GM21515 (cell line): ENCODE measurements at regions not wholly inside any gene's neighbourhood (a gene's known extent, or its start where the extent isn't known, plus 50 kb on each side); places are given as distances from the start of the nearest gene placed in this dataset.
"Not testable (repeated sequence)": the region's sequence is repeated elsewhere in the genome, so short reads cannot be mapped to it uniquely, and the experiment has no call there.

ENCODE experiments used
- ATAC-seq: cut with Tn5 transposase; IDR thresholded peaks from one replicate; pipeline ENCODE4 v1.9.1; 2021; ENCODE audit not compliant: unreplicated experiment

DNA sequence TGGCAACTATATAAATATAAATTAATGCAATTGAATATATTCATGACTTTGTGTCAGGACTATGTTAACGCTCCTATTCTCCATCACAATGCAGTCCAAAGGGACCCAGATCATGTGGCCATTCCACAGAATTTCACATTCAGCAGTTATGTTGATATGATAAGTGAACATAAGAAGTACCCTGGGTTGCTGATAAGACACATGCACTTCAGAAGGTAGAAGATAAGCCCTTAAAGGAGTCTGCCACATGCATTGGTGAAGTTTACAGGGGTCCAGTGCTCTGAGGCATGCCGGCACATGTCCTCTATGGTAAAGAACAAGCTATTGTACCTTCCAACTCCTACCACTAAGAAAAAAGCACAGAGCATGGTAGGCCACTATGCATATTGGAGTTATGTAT, 76.4 kb downstream of the PHAX start:
- ATAC-seq = no peak

- peak; percentile 84 for ATAC-seq
These were observed 79.6 kb downstream of the PHAX start for GRCh38 chr5:126680191-126680817.

DNA sequence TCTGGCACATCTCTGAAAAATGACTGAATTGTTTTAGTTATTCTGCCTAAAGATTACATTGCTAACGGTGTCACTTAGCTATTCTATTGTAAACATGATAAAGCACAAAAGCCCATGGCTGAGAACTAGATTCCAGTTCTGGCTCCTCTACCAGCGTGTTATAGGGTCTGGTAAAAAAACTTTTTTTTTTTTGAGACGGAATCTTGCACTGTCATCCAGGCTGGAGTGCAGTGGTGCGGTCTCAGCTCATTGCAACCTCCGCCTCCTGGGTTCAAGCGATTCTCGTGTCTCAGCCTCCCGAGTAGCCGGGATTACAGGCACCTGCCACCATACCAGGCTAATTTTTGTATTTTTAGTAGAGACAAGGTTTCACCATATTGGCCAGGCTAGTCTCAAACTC, 80.6 kb downstream of the PHAX start:
- not testable (repeated sequence) for ATAC-seq

DNA sequence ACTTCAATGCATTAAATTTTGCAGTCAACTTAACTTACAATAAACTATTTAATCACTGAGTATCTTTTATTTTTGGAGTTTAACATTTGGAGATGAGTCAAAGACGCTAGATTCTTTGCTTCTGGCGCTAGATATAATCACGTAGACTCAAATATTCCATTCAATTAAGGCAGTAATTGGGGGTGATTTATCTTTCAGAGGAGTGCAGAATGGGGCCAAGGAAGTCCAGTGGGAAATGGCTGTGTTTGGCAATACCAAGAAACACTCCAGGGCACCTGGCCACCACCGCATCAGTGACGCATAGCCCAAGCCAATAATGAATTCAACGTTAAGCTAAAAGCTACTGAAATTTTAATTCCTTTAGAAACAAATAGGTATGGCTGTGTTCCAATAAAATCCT, 81.2 kb downstream of the PHAX start:
- no peak for ATAC-seq

DNA sequence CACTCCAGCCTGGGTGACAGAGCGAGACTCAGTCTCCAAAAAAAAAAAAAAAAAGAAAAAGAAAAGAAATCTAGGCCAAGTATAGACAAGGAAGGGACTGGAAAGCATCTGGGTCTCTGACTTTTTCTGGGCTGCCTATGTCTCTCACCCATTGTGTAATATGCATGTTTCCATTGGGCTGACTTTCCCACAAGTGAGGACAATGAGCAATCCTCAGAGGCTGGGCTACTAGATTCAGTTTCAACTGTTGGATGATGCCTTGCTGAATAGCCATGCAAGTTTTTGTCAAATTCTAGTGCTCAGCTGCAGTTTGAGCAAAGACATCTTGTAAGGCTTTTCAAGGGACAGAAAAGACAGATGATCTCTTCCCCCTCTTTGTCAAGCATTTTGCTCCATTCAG, 82.1 kb downstream of the PHAX start:
- no peak for ATAC-seq

DNA sequence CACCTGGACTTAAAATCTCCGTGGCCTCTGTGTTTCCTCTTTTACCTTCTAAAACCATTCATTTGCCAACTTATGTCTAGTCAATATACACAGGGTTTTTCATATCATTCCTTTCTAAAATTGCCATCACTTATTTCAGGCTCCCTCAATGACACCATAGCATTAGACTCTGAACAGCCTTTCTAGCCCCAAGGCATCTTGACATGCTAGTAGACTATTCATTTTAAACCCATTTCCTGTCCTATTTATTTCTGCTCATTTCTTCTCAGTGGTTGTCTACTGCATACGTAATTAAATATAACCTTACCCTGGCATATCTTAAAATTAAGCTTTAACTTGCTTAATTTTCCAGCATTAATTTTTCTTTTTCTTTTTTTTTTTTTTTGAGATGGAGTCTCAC, 83.2 kb downstream of the PHAX start:
- ATAC-seq = no peak

DNA sequence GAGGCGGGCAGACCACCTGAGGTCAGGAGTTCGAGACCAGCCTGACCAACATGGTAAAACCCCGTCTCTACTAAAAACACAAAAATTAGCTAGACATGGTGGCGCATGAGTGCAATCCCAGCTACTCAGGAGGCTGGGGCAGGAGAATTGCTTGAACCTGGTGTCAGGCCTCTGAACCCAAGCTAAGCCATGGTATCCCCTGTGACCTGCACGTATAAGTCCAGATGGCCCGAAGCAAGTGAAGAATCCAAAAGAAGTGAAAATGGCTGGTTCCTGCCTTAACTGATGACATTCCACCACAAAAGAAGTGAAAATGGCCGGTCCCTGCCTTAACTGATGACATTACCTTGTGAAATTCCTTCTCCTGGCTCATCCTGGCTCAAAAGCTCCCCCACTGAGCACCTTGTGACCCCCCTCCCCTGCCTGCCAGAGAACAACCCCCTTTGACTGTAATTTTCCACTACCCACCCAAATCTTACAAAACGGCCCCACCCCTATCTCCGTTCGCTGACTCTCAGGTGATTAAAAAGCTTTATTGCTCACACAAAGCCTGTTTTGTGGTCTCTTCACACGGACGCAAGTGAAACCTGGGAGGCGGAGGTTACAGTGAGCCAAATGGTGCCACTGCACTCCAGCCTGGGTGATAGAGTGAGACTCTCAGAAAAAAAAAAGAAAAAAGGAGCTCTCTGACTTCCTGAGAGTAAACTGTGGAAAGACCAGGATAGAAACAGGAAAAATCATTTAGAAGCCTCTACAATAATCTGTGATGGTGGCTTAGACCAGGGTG, 84.1 kb downstream of the PHAX start:
- ATAC-seq = not testable (repeated sequence)

- ATAC-seq = peak; percentile 74
These were observed 85.8 kb downstream of the PHAX start for GRCh38 chr5:126686451-126687126.

- ATAC-seq = no peak
These were observed 84.0 kb upstream of the LMNB1 start for GRCh38 chr5:126692971-126693370.

DNA sequence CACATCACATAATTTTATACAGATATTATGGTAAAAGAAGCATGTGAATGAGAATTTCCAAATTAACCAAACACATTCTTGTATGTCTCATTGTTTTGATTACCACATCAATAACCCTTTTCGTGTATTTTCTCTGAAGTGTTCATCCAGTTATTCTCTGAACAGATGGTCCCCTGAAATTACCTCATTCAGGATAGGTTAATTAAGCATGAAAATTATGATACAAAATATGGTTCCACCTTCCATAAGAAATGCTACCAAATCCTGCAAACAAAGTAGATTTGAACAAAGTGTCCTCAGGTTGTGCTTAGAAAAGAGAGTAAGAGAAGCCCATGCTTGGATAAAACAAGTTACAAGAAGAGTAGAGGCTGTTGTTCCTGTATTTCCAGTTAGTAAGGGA, 83.1 kb upstream of the LMNB1 start:
- ATAC-seq = no peak

GRCh38 chr5:126694403-126694802, 82.5 kb upstream of the LMNB1 start:
- no peak for ATAC-seq

GRCh38 chr5:126695091-126695490, 81.8 kb upstream of the LMNB1 start:
- ATAC-seq = no peak

DNA sequence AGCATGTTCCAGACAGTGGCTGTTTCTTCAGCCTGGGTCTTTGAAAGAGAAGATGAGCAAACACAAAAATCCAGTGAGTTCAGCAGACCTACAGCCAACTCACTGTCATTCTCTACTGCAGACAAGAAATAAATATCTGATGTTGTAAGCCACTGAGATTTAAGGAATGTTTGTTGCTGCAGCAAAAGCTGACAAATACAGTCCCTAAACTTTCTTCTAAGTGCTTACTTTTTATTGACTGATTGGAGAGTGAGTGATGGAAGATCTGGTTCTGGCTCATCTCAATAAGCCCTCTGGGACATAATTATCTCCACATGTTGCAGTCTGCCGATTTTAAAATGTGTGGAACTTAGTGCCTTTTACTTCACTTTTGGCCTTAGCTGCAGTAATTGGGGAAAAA, 69.9 kb upstream of the LMNB1 start:
- ATAC-seq = no peak

DNA sequence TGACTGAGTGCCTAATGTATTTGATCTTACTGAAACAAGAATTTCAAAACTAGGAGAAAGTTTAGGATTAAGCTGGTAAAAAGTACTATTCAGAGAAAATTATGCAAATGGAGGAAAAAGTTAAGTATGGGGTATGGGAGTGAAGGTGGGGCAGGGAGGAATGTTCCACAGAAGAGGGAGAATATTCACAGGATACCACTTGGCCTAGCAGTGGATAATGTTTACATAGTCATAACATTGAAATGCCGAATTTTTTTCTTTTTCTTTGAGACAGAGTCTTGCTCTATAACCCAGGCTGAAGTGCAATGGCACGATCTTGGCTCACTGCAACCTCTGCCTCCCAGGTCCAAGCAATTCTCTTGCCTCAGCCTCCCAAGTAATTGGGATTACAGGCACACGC, 61.2 kb upstream of the LMNB1 start:
- no peak for ATAC-seq

GRCh38 chr5:126716861-126717260, 60.1 kb upstream of the LMNB1 start:
- ATAC-seq = no peak

- no peak for ATAC-seq
These were observed 58.6 kb upstream of the LMNB1 start for GRCh38 chr5:126718236-126718868.

DNA sequence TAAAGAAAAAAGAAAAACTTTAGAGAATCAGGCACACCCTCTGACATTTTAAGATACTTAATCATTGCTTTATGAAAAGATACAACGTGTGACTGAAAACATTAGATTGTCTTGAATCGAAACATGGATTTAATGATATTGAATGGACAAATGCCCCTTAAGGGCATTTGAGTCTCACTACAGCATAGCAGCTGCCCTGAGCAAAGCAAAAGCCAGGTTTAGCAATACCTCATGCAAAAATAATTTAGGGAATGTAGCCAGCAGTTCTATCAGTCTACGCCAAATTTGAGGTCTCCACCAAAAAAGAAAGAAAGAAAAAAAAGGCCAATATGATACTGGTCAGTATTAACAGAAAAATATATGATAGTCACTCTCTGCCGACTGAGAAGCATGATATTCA, 56.6 kb upstream of the LMNB1 start:
- ATAC-seq = no peak

DNA sequence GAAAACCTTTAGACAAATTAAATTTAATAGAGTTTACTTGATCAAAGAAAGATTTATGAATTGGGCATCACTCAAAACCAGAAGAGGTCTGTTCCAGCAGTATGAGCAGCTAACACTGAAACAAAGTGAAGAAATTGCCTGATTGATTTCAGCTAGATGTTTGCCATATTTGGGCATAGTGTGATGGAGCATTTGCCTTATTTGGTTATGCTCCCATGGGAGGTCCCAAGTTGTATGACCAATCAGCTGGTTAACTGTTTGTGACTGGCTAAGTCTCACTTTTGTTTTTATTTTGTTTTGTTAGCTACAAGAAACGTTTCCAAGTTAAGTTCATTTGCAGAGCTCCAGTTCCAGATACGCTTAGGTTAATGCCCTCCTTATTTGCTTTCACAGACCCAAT, 53.3 kb upstream of the LMNB1 start:
- ATAC-seq = no peak
